ENCODE measurements at regions not wholly inside any gene's neighbourhood (a gene's known extent, or its start where the extent isn't known, plus 50 kb on each side); places are given as distances from the start of the nearest gene placed in this dataset.

DNA sequence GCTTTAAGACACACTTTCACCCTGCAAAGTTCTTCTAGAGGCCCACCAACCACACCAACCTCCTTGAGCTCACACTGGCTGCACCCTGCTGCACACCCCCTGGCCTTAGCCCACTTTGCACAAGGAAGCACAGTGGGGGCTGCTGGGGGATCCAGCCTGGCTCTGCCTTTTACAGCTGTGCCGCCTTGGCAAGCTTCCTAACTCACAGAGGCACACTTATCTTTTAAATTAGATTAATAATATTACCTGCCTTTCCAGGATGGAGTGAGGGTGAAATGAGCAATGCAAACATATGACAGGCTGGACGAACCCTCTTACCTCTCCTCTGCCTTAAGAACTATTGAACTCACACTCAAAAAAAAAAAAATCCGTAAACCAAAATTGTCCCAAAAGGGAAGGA, 715.8 kb upstream of the ID2 start:
- Histone ChIP-seq H3K4me1 (ENCODE audit: control insufficient read depth in 1 of 2, insufficient read depth in 2 of 2, low read length in 2 of 2) (no peaks in the 10 kb centered on the region), H2AFZ (ENCODE audit: insufficient read depth, low read depth, low read length, poor library complexity, severe bottlenecking) (no peak overlapping the region), H3K79me2 (ENCODE audit: insufficient read depth, low read length) (no peaks in the 10 kb centered on the region), H3K36me3 (replicated peaks in 1 of 2; ENCODE audit: control insufficient read depth in 1 of 2, insufficient read depth in 2 of 2, low read length in 2 of 2) (no peaks in the 10 kb centered on the region), H3K27ac (ENCODE audit: low read depth in 1 of 2, low read length in 2 of 2) (no peak overlapping the region), H4K20me1 (ENCODE audit: insufficient read depth, low read length) (no peaks in the 10 kb centered on the region), H3K4me2 (replicated peaks; ENCODE audit: extremely low read depth, low read length, poor library complexity, severe bottlenecking) (no peak overlapping the region), H3K27me3 (ENCODE audit: control insufficient read depth in 2 of 2, insufficient read depth in 2 of 2, low read length in 2 of 2) (no peaks in the 10 kb centered on the region), H3K4me3 (replicated peaks in 1 of 3; ENCODE audit: low read depth in 2 of 3, low read length in 3 of 3) (no peak overlapping the region), H3K9ac (ENCODE audit: insufficient read depth, low read length, poor library complexity, severe bottlenecking) (no peak overlapping the region), H3K9me3 (replicated peaks in 1 of 2; ENCODE audit: control insufficient read depth in 1 of 2, insufficient read depth in 1 of 2, low read length in 2 of 2) (no peaks in the 10 kb centered on the region)
- Mint-ChIP-seq H3K9me3 (peaks cover 0 to 6% (median 0%) of the 10 kb centered on the region in 7 donors), H3K27ac (no peak overlapping the region), H3K4me1 (no peaks in the 10 kb centered on the region), H3K36me3 (no peaks in the 10 kb centered on the region), H3K4me3 (no peak overlapping the region), H3K27me3 (ENCODE audit: low read depth in 3 of 3) (peaks cover 0 to 6% (median 2%) of the 10 kb centered on the region in 3 donors)
- no CpG with 5 or more reads among the region's 3 CpGs for WGBS (ENCODE audit: insufficient coverage)
- intact Hi-C loops (cut with micrococcal nuclease): no loop called here
- DNase-seq: no peak
- TF ChIP-seq, protein P1, sequence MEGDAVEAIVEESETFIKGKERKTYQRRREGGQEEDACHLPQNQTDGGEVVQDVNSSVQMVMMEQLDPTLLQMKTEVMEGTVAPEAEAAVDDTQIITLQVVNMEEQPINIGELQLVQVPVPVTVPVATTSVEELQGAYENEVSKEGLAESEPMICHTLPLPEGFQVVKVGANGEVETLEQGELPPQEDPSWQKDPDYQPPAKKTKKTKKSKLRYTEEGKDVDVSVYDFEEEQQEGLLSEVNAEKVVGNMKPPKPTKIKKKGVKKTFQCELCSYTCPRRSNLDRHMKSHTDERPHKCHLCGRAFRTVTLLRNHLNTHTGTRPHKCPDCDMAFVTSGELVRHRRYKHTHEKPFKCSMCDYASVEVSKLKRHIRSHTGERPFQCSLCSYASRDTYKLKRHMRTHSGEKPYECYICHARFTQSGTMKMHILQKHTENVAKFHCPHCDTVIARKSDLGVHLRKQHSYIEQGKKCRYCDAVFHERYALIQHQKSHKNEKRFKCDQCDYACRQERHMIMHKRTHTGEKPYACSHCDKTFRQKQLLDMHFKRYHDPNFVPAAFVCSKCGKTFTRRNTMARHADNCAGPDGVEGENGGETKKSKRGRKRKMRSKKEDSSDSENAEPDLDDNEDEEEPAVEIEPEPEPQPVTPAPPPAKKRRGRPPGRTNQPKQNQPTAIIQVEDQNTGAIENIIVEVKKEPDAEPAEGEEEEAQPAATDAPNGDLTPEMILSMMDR (IDR thresholded peaks at IDR 0.05): no peak

DNA sequence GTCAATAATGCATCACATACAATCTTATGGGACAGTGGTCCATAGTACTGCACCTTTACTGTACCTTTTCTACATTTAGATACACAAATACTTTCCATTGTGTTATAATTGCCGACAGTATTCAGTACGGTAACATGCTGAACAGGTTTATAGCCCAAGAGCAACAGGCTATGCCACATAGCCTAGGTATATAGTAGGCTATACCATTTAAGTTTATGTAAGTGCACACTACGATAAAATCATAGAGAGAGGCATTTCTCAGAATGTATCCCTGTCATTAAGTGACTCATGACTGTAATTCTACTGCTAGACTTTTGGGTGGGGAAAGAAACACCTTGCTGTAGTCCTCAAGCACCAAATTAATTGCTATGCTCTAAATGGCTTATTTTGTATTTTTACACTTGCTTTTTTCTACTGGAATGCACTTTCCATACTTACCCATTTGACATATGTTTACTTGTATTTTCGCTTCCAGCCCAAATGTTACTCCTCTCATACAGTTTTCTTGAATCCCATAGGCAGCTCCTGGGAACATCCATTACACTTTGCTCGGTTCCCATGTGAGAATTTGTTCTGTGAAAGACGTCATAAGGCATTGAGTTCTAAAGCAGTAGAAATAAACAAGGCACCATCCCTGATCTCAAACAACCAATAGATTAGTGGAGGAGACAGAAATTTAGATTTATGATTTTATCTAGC, 714.0 kb upstream of the ID2 start:
- H3K4me2 ChIP-seq (replicated peaks; ENCODE audit: extremely low read depth, low read length, poor library complexity, severe bottlenecking): no peak overlapping the region
- WGBS (ENCODE audit: insufficient coverage): 100% methylated on average over 1 of the region's 6 CpGs
- no peaks in the 10 kb centered on the region for H3K79me2 ChIP-seq (ENCODE audit: insufficient read depth, low read length)
- H3K27ac Mint-ChIP-seq: no peak overlapping the region
- no peak for DNase-seq
- intact Hi-C loops (cut with micrococcal nuclease): no loop called here
- no peaks in the 10 kb centered on the region for H3K9me3 ChIP-seq (replicated peaks in 1 of 2; ENCODE audit: control insufficient read depth in 1 of 2, insufficient read depth in 1 of 2, low read length in 2 of 2)
- H4K20me1 ChIP-seq (ENCODE audit: insufficient read depth, low read length): no peaks in the 10 kb centered on the region
- peaks cover 0 to 8% (median 0%) of the 10 kb centered on the region in 7 donors for H3K9me3 Mint-ChIP-seq
- H2AFZ ChIP-seq (ENCODE audit: insufficient read depth, low read depth, low read length, poor library complexity, severe bottlenecking): no peak overlapping the region
- no peak overlapping the region for H3K9ac ChIP-seq (ENCODE audit: insufficient read depth, low read length, poor library complexity, severe bottlenecking)
- H3K4me1 Mint-ChIP-seq: no peaks in the 10 kb centered on the region
- H3K4me3 Mint-ChIP-seq: no peak overlapping the region
- no peak overlapping the region for H3K4me3 ChIP-seq (replicated peaks in 1 of 3; ENCODE audit: low read depth in 2 of 3, low read length in 3 of 3)
- no peaks in the 10 kb centered on the region for H3K36me3 ChIP-seq (replicated peaks in 1 of 2; ENCODE audit: control insufficient read depth in 1 of 2, insufficient read depth in 2 of 2, low read length in 2 of 2)
- H3K4me1 ChIP-seq (ENCODE audit: control insufficient read depth in 1 of 2, insufficient read depth in 2 of 2, low read length in 2 of 2): no peaks in the 10 kb centered on the region
- no peaks in the 10 kb centered on the region for H3K36me3 Mint-ChIP-seq
- H3K27me3 ChIP-seq (ENCODE audit: control insufficient read depth in 2 of 2, insufficient read depth in 2 of 2, low read length in 2 of 2): no peaks in the 10 kb centered on the region
- H3K27ac ChIP-seq (ENCODE audit: low read depth in 1 of 2, low read length in 2 of 2): no peak overlapping the region
- TF ChIP-seq, protein P1 (IDR thresholded peaks at IDR 0.05): no peak
- H3K27me3 Mint-ChIP-seq (ENCODE audit: low read depth in 3 of 3): peaks cover 2 to 6% (median 2%) of the 10 kb centered on the region in 3 donors

All from CD14-positive monocyte (primary cell).